ELR (cell line): ENCODE measurements at regions not wholly inside any gene's neighbourhood (a gene's known extent, or its start where the extent isn't known, plus 50 kb on each side); places are given as distances from the start of the nearest gene placed in this dataset.

ENCODE experiments used
- DNase-seq: peaks from one replicate; pipeline ENCODE4 v3.0.0-alpha.2; 2015; ENCODE audit warnings: low read depth

GRCh38 chr1:213643360-213643759, 344.4 kb upstream of the PROX1 start:
- no peak for DNase-seq

GRCh38 chr1:213647864-213648650, 339.7 kb upstream of the PROX1 start:
- DNase-seq: no peak

- no peak for DNase-seq
Measured at GRCh38 chr1:213649373-213649772, 338.4 kb upstream of the PROX1 start.

GRCh38 chr1:213650603-213651002, 337.2 kb upstream of the PROX1 start:
- no peak for DNase-seq

- DNase-seq: no peak
Measured at GRCh38 chr1:213651077-213651476, 336.7 kb upstream of the PROX1 start.

GRCh38 chr1:213652109-213652508, 335.7 kb upstream of the PROX1 start:
- no peak for DNase-seq

- no peak for DNase-seq
Measured at GRCh38 chr1:213656039-213656438, 331.7 kb upstream of the PROX1 start.

- DNase-seq: no peak
Measured at GRCh38 chr1:213656503-213656902, 331.3 kb upstream of the PROX1 start.

GRCh38 chr1:213657013-213657412, 330.8 kb upstream of the PROX1 start:
- DNase-seq: no peak

GRCh38 chr1:213657879-213658278, 329.9 kb upstream of the PROX1 start:
- no peak for DNase-seq

GRCh38 chr1:213658457-213658856, 329.3 kb upstream of the PROX1 start:
- no peak for DNase-seq

- DNase-seq: no peak
Measured at GRCh38 chr1:213659580-213660547, 327.9 kb upstream of the PROX1 start.

GRCh38 chr1:213661302-213661701, 326.5 kb upstream of the PROX1 start:
- DNase-seq: no peak

GRCh38 chr1:213666113-213666512, 321.7 kb upstream of the PROX1 start:
- DNase-seq: no peak

GRCh38 chr1:213666922-213667321, 320.9 kb upstream of the PROX1 start:
- no peak for DNase-seq

- no peak for DNase-seq
Measured at GRCh38 chr1:213669512-213669911, 318.3 kb upstream of the PROX1 start.

- no peak for DNase-seq
Measured at GRCh38 chr1:213669964-213670691, 317.6 kb upstream of the PROX1 start.

- no peak for DNase-seq
Measured at GRCh38 chr1:213670692-213671023, 317.1 kb upstream of the PROX1 start.

- no peak for DNase-seq
Measured at GRCh38 chr1:213675043-213675442, 312.7 kb upstream of the PROX1 start.

GRCh38 chr1:213676736-213677135, 311.0 kb upstream of the PROX1 start:
- no peak for DNase-seq

GRCh38 chr1:213678348-213678747, 309.4 kb upstream of the PROX1 start:
- no peak for DNase-seq

- no peak for DNase-seq
Measured at GRCh38 chr1:213678753-213679152, 309.0 kb upstream of the PROX1 start.

GRCh38 chr1:213679153-213679552, 308.6 kb upstream of the PROX1 start:
- no peak for DNase-seq
